ENCODE measurements at regions not wholly inside any gene's neighbourhood (a gene's known extent, or its start where the extent isn't known, plus 50 kb on each side); places are given as distances from the start of the nearest gene placed in this dataset.
"Not testable (repeated sequence)": the region's sequence is repeated elsewhere in the genome, so short reads cannot be mapped to it uniquely, and the experiment has no call there.

DNA sequence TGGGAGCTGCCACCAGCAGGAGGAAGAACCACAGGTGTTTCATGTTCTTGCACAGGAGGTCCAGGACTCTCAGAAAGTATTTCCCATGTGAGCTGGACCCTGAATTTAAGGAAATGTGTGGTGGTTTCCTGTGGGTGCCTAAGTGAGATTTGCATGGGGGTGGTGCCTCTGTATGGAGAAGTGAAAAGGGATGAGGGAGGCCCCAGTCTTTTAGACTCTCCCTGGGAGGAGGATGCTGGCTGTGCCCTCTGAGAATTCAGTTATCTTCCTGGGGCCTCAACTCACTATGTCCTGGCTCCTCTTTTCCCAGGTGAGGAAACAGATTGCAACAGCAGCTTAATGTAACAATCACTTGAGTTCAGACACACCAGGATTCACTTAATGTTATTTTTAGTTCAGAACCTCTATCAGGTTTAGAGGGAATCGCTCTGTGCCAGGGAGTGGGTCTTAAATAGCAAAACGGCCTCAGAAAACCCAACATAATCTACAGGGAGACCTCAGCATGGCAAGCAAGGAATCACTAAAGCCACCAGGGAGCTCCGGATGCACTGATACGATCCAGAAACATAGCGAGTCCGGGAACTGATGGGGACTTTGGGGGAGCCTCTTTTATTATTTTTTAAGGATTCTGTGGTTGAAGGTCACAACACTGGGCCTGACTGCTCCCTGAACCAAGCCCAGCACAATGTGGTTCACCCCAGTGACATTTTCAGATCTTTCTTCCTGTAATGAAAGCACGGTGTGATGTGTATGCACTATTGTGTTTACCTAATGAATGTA, 823.5 kb downstream of the TMEM121 start:
- not testable (repeated sequence) for H3K4me1 ChIP-seq (ENCODE audit: insufficient read depth, low read length); H3K27ac ChIP-seq (ENCODE audit: low read depth, low read length); H3K36me3 ChIP-seq (ENCODE audit: insufficient read depth, low read length); H3K27me3 ChIP-seq (ENCODE audit: insufficient read depth, low read length); H3K9ac ChIP-seq (ENCODE audit: low read depth, low read length); H3K4me3 ChIP-seq (ENCODE audit: low read length)
- 0 out of 2 replicates have a peak, but pooled peaks cover 25% of the 10 kb centered on the region for H3K9me3 ChIP-seq (ENCODE audit: insufficient read depth, low read depth, low read length)
- WGBS, result 87% methylated on average over 4 of the region's 7 CpGs

DNA sequence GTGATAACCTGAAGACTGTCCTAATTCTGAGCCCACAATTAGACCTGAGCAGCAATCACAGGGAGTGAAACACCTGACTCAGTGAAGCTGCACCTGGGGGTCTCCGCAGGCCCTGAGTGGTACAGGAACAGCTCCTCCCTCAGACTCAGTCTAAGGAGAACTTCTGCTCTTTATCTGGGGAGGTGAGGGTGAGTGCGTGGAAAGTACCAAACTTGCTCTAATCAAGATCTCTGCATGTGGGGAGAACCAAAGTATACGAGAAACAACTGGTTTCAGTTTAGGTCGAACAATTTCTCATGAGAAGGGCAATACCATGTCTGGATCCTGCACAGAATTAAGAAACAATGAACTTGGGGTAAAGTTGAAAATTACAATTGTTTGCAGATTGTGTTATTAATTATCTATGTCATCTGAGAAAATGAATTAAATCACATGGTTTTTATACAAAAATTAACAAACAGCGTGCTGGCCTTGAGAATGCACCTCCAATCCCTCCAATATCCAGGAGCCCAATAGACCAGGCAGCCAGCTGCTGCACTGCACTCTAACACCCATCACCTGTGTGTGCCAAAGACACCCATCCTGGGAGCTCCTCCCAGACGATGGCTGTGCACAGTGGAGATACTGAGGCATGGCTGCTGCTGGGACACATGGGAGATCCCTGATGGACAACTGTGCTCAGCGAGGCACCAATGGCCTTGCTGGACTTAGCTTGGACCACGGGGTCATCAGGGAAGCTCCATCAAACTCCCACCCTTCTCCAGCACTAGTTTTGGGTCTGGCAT, 828.8 kb downstream of the TMEM121 start:
- not testable (repeated sequence) for H3K4me1 ChIP-seq (ENCODE audit: insufficient read depth, low read length); H3K27me3 ChIP-seq (ENCODE audit: insufficient read depth, low read length); H3K9ac ChIP-seq (ENCODE audit: low read depth, low read length); H3K36me3 ChIP-seq (ENCODE audit: insufficient read depth, low read length); H3K4me3 ChIP-seq (ENCODE audit: low read length); H3K27ac ChIP-seq (ENCODE audit: low read depth, low read length)
- WGBS, result 53% methylated on average over 5 of the region's 8 CpGs
- peaks cover 14% of the 10 kb centered on the region; the same call in 1 of the 2 replicates for H3K9me3 ChIP-seq (ENCODE audit: insufficient read depth, low read depth, low read length)

DNA sequence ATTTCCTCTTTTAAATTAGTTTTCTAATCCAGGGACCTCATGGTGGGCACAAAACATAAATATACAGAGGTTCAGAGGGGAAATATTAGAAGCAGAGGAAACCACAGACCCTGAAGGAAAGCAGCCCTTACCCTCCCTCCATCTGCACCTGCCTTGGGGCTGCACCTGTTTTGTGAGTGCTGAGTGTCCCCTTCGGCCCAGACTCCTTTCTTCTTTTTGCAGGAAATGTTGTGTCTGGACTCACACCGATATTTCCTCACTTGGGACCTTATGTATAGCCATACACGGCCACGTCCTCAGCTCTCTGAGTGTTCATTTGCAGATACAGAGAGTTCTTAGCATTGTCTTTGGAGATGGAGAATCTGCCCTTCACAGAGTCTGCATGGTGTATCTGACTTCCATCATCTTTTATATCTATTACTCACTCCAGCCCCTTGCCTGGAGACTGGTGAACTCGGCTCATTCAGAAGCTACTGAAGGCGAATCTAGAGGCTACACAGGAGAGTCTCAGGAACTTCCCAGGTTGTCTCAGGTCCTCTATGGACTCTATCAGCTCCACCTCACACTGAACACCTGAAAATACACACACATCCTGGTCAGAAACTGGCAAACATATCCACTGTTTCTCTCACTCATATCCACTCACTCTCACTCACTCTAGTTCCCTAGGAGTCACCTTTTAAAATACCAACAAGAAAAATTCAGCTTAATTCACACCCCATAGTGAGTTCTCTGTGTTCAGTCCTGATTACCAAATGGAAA, 829.7 kb downstream of the TMEM121 start:
- not testable (repeated sequence) for H3K27ac ChIP-seq (ENCODE audit: low read depth, low read length); H3K36me3 ChIP-seq (ENCODE audit: insufficient read depth, low read length); H3K4me1 ChIP-seq (ENCODE audit: insufficient read depth, low read length); H3K27me3 ChIP-seq (ENCODE audit: insufficient read depth, low read length); H3K4me3 ChIP-seq (ENCODE audit: low read length); H3K9ac ChIP-seq (ENCODE audit: low read depth, low read length)
- WGBS, result 75% methylated on average over 6 of the region's 6 CpGs
- peaks cover 14% of the 10 kb centered on the region; the same call in 1 of the 2 replicates for H3K9me3 ChIP-seq (ENCODE audit: insufficient read depth, low read depth, low read length)

DNA sequence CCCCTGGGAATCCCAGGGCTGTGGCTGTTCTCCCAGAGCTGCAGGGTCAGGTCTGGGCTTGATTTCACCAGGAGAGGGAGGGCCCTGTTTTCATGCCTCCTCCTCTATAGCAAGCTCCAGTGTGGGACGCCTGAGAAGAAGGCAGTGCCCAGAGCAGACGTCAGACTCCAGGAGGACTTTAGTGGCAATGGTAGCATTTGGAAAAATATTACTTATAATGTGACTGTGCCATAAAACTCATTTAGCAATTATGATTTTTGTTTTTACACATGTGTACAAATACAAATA, 830.2 kb downstream of the TMEM121 start:
- H3K4me3 ChIP-seq (ENCODE audit: low read length); H3K4me1 ChIP-seq (ENCODE audit: insufficient read depth, low read length); H3K36me3 ChIP-seq (ENCODE audit: insufficient read depth, low read length); H3K27ac ChIP-seq (ENCODE audit: low read depth, low read length); H3K27me3 ChIP-seq (ENCODE audit: insufficient read depth, low read length); H3K9ac ChIP-seq (ENCODE audit: low read depth, low read length): not testable (repeated sequence)
- H3K9me3 ChIP-seq (ENCODE audit: insufficient read depth, low read depth, low read length), result peaks cover 14% of the 10 kb centered on the region; the same call in 1 of the 2 replicates
- WGBS, result no CpG with 5 or more reads among the region's 2 CpGs

DNA sequence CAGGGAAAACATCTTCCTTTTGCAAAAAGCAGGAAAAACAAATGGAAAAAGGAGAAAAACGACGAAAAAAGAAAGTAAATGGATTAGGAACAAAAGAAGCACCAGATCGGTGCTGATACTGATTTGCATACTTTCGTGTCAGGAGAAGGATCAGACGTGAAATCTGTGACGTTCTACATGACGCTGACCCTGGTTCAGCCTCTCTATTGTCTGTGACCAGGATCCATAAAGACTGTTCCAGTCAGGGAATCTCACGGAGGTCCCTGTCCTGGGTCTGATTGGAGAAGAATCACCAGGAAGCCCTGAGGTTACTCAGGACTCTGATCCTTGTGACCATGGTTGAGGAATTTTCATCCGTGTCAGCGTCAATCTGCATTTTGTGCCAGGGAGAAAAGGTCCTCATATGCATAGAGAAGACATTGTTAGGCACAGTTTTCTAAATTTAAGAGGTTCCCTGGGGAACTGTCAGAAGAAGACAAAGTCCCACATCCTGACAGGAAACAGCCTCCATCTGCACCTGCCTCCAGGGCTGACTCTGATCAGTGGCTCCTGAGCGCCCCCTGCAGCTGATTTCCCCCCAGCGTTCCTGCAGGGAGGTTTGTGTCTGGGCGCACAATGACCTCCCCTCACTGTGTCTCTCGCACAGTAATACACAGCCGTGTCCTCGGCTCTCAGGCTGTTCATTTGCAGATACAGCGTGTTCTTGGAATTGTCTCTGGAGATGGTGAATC, 832.9 kb downstream of the TMEM121 start:
- not testable (repeated sequence) for H3K36me3 ChIP-seq (ENCODE audit: insufficient read depth, low read length); H3K9ac ChIP-seq (ENCODE audit: low read depth, low read length); H3K27me3 ChIP-seq (ENCODE audit: insufficient read depth, low read length); H3K27ac ChIP-seq (ENCODE audit: low read depth, low read length); H3K4me1 ChIP-seq (ENCODE audit: insufficient read depth, low read length); H3K4me3 ChIP-seq (ENCODE audit: low read length)
- H3K9me3 ChIP-seq (ENCODE audit: insufficient read depth, low read depth, low read length), result peaks cover 14% of the 10 kb centered on the region; the same call in 1 of the 2 replicates
- WGBS, result 79% methylated on average over 12 of the region's 17 CpGs

DNA sequence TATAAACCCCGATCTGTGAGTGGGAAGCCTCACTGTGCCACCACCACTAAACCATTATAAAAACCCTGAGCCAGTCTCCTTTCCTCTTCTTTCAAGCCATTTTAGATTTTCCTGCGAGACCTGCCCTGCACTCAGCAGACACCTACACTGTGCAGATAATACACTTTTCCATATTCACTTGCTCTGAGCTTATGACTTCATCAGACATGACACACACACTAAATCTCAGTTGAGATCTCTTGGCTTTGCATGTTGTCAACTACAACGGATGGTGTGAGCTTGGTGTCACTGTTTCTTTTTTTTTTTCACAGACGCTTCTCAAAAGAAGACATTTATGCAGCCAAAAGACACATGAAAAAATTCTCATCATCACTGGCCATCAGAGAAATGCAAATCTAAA, 839.0 kb downstream of the TMEM121 start:
- not testable (repeated sequence) for H3K27ac ChIP-seq (ENCODE audit: low read depth, low read length); H3K9ac ChIP-seq (ENCODE audit: low read depth, low read length); H3K4me1 ChIP-seq (ENCODE audit: insufficient read depth, low read length); H3K9me3 ChIP-seq (ENCODE audit: insufficient read depth, low read depth, low read length); H3K4me3 ChIP-seq (ENCODE audit: low read length); H3K36me3 ChIP-seq (ENCODE audit: insufficient read depth, low read length); H3K27me3 ChIP-seq (ENCODE audit: insufficient read depth, low read length)
- 63% methylated on average over 2 of the region's 4 CpGs for WGBS

DNA sequence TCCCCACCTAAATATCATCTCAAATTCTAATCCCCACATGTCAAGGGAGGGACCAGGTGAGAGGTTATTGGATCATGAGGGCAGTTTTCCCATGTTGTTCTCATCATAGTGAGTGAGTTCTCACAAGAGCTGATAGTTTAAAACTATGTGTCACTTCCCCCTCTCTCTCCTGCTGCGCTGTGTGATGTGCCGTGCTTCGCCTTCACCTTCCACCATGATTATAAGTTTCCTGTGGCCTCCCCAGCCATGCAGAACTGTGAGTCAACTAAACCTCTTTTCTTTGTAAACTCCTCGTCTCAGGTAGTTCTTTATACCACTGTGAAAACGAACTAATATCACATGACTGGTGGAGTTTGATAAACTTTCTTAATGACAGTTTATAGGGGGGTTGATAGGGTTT, 839.5 kb downstream of the TMEM121 start:
- H3K4me1 ChIP-seq (ENCODE audit: insufficient read depth, low read length); H3K36me3 ChIP-seq (ENCODE audit: insufficient read depth, low read length); H3K27ac ChIP-seq (ENCODE audit: low read depth, low read length); H3K27me3 ChIP-seq (ENCODE audit: insufficient read depth, low read length); H3K9ac ChIP-seq (ENCODE audit: low read depth, low read length); H3K4me3 ChIP-seq (ENCODE audit: low read length): not testable (repeated sequence)
- H3K9me3 ChIP-seq (ENCODE audit: insufficient read depth, low read depth, low read length), result peaks cover 14% of the 10 kb centered on the region
- WGBS, result 82% methylated on average over 3 of the region's 5 CpGs

DNA sequence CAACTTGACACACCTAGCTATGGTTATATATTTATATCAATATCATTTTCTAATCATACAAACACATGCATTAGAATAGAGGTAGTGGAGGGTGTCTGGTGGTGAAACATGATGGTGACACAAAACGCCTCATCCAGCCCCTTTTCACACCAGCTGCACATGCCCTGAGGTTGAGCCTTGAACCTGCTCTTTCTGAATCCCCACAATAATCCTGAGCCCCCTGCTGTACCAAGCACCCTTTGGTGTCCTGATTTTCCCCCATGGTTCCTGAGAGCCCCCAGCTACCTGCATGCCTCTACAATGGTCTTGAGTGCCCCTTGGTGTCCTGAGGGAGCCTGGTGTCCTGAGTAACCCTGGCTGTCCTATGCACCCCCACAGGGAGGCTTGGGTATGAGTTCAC, 840.6 kb downstream of the TMEM121 start:
- peaks cover 25% of the 10 kb centered on the region for H3K9me3 ChIP-seq (ENCODE audit: insufficient read depth, low read depth, low read length)
- H3K36me3 ChIP-seq (ENCODE audit: insufficient read depth, low read length); H3K9ac ChIP-seq (ENCODE audit: low read depth, low read length); H3K4me3 ChIP-seq (ENCODE audit: low read length); H3K27me3 ChIP-seq (ENCODE audit: insufficient read depth, low read length); H3K27ac ChIP-seq (ENCODE audit: low read depth, low read length); H3K4me1 ChIP-seq (ENCODE audit: insufficient read depth, low read length): not testable (repeated sequence)
- no CpG with 5 or more reads among the region's 1 CpG for WGBS

DNA sequence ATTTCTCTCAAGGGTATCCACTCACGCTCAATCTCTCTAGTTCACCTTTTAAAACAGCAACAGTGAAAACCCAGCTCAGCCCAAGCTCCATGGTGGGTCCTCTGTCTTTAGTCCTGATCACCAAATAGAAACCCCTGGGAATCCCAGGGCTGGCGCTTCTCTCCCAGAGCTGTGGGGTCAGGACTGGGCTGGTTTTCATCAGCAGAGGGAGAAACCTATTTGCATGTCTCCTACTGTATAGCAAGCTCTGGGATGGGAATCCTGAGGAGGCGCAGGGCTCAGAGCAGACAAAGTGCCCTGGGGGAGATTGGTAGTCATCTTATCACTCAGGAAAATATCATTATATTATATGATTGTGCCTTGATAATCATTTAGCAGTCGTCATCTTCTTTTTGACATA, 843.1 kb downstream of the TMEM121 start:
- H3K9ac ChIP-seq (ENCODE audit: low read depth, low read length); H3K27ac ChIP-seq (ENCODE audit: low read depth, low read length); H3K4me1 ChIP-seq (ENCODE audit: insufficient read depth, low read length); H3K36me3 ChIP-seq (ENCODE audit: insufficient read depth, low read length); H3K27me3 ChIP-seq (ENCODE audit: insufficient read depth, low read length); H3K4me3 ChIP-seq (ENCODE audit: low read length): not testable (repeated sequence)
- WGBS, result no CpG with 5 or more reads among the region's 4 CpGs
- H3K9me3 ChIP-seq (ENCODE audit: insufficient read depth, low read depth, low read length), result peaks cover 50% of the 10 kb centered on the region

DNA sequence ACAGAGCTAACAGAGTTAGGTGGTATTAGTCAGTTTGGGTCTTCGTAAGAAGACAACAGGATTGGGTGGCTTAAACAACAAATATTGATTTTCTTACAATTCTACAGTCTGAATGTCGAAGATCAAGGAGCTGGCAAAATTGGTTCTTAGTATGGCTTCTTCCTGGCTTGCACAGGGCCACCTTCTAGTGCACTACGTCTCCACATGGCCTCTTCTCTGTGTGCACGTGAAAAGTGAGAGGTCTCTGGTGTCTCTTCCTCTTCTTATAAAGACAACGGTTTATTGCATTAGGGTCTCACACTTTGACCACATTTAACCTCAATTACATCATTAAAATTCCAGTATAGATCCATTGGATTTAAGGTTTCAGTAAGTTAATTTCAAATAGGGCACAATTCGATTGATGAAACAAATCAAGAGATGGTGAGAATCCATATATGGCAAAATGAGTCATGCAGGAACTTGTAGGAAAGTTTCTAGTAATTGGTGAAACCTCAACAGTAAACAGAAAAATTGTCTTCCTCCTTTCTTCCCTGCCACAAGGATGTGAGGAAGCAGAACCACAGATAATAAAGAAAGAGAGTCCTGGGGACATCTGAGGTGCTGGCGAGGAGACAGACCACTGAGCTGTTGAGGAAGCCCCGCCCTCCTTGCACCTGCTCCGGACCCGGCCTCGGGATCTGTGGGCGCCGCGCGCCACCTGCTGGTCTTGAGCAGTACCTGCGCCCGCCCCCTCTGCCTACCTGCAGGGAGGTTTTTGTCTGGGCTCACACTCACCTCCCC, 846.7 kb downstream of the TMEM121 start:
- H3K36me3 ChIP-seq (ENCODE audit: insufficient read depth, low read length), result no peaks in the 10 kb centered on the region
- 66% methylated on average over 16 of the region's 17 CpGs for WGBS
- no peaks in the 10 kb centered on the region for H3K4me1 ChIP-seq (ENCODE audit: insufficient read depth, low read length)
- no peak overlapping the region for H3K9ac ChIP-seq (ENCODE audit: low read depth, low read length)
- peaks cover 85% of the 10 kb centered on the region for H3K9me3 ChIP-seq (ENCODE audit: insufficient read depth, low read depth, low read length)
- no peak overlapping the region for H3K4me3 ChIP-seq (ENCODE audit: low read length)
- H3K27me3 ChIP-seq (ENCODE audit: insufficient read depth, low read length), result no peaks in the 10 kb centered on the region
- H3K27ac ChIP-seq (ENCODE audit: low read depth, low read length), result no peak overlapping the region

Measured in HUES64 (cell line).